Cortex of kidney (tissue), 1 donor: ENCODE measurements at regions not wholly inside any gene's neighbourhood (a gene's known extent, or its start where the extent isn't known, plus 50 kb on each side); places are given as distances from the start of the nearest gene placed in this dataset.

Source experiments
- DNase-seq: peaks from one replicate; lab custom pipeline; 2025; lab: John Stamatoyannopoulos, UW

DNA sequence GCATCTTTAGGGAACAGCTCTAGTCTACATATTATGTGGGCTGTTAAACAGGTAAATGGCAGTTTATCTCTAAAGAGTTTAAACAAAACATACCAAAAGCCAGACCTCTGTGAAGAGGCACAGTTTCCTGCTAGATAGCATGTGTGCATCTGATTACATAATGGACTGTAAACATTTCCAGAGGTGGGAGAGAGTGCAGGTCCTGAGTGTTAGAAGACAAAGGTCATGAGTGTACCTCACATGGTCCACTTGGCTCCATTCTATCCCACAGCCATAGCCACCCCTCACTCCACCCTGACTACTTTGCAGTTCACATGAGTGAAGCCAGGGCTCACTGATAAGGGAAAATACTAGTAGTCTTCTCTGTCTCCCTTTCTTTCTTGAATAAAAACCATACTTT, 233.4 kb downstream of the MTX2 start:
- no peak for DNase-seq

GRCh38 chr2:176503776-176504175, 234.5 kb downstream of the MTX2 start:
- no peak for DNase-seq

GRCh38 chr2:176504440-176504839, 235.2 kb downstream of the MTX2 start:
- no peak for DNase-seq

GRCh38 chr2:176507786-176508185, 238.5 kb downstream of the MTX2 start:
- no peak for DNase-seq

DNA sequence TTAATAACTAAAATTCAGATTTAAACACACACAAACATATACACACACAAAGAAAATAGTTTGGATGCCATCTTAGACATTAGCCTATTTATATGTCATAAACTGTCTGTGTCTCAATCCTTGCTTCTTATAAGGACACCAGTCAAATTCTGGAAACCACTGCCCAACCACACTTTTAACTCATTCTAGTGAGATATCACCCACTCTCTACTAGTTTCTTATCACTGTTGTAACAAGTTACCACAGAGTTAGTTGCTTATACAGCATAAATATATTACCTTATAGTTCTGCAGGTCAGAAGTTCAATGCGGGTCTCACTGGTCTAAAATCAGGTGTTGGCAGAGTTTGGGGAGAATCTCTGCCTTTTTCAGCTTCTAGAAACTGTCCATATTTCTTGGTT, 239.1 kb downstream of the MTX2 start:
- DNase-seq: no peak

- DNase-seq: no peak
Measured at GRCh38 chr2:176508984-176509740, 239.9 kb downstream of the MTX2 start.

GRCh38 chr2:176514276-176514675, 245.0 kb downstream of the MTX2 start:
- no peak for DNase-seq

DNA sequence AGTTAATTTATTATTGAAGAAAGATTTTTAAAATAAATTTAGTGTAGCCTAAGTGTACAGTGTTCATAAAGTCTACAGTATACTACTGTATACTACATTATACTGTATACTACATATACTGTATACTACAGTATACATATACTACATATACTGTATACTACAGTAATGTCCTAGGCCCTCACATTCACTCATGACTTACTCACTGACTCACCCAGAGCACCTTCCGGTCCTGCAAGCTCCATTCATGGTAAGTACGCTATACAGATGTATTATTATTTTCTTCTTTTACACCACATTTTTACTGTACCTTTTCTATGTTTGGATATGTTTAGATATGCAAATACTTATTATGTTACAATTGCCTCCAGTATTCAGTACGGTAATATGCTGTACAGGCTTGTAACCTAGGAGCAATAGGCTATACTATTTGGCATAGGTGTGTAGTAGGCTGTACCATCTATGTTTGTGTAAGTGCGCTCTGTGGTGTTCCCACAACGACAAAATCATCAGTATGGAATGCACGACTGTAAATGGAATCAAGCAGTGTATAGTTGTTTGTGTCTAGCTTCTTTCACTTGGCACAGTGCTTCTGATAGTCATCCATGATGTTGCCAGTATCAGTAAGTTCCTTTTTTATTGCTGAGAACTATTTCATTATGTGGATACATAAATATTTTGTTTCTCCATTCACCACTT, 245.7 kb downstream of the MTX2 start:
- no peak for DNase-seq

DNA sequence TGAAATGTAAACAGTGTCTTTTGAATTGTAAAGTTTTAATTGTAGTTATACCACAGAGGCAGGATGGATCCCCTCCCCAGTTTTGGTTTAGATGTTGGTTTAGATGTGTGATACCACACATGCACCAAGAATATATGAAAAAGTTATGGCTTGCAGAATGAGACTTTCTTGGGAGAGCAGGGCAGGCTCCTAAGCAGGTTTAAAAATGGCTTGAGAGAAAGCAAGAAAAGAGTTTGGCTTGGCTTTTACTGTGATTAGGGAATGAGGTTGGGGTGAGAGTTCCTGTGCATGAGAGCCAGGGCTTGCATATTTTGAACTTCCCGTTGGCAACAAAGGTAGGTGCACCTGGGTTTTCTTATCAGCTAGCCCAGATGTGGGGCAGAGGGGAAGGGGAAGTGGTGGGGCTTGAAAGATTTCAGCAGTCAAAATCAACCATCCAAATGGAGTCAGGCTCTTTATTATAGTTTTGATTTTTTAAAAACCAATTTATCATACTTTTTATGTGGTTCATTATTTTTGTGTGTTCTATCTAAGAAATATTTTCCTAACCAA, 246.9 kb downstream of the MTX2 start:
- no peak for DNase-seq

GRCh38 chr2:176518823-176519222, 249.6 kb downstream of the MTX2 start:
- DNase-seq: no peak

DNA sequence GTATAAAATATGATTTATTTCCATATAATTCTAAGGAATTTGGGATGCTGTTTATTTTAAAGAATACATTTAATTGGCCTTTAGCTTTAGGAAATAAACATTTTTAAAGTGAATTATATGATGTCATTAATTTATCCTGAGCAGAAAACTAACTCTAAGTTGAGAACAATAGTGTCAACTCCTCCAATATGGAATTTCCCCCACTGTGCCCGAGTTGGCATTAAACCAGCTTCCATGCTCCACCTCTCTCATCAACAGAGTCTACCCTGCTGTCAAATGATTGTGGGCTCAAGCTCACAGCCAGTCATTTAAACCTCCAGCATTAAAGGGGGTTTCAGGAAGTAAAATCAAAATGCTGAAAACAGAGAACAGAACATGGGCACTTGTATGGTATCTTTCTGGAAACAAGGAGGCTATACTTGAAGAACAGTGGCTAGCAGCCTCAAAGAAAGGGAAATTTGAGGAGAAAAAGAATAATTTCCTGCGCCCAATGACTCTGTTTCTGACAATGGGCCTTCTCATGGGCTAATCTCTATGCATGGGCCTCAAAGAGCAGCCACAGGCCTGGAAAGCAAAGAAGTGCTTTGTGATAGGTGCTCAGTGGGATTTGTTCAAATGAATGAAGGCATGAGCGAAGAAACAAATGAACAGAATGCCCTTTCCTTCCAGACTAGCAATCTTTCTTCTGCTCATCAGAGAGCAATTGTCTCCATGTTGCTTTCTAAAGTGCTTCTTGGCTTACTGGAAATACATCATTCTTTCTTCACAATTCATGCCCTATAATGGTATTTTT, 252.8 kb downstream of the MTX2 start:
- DNase-seq: no peak

GRCh38 chr2:176525086-176525485, 255.8 kb downstream of the MTX2 start:
- no peak for DNase-seq

GRCh38 chr2:176526995-176527901, 258.0 kb downstream of the MTX2 start:
- DNase-seq: no peak

- no peak for DNase-seq
Measured at GRCh38 chr2:176531608-176532007, 262.4 kb downstream of the MTX2 start.

DNA sequence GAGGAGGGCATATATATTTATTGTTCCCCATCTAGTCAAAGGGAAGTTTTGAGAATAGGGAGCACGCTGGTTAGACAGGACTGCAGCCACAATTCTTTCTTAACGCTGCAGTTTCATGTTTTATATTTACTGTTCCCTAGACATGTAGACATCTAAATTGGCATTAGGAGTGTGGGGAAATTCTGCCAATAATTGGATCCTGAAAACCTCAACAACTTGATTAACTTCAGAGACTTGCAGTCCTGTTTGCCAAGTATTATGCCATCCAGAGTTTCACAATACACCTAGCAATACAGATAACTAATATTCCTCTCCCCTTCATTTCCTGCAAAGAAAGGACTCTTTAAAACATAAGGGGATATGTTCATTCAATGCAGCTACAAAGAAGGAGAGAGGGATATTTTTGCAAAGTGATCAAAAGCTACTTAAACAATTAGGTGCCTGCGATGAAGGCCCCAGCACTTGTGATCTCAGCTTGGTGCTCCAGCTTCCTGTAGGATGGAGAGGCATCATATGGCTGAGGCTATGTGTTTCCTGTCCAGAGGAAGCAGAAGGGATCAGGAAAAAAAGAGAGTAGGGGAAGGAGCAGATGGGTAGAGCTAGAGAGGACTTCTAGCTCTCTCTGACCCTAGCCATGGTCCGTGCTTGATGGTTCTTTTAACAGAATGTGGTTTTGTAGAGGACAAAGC, 264.4 kb downstream of the MTX2 start:
- no peak for DNase-seq

DNA sequence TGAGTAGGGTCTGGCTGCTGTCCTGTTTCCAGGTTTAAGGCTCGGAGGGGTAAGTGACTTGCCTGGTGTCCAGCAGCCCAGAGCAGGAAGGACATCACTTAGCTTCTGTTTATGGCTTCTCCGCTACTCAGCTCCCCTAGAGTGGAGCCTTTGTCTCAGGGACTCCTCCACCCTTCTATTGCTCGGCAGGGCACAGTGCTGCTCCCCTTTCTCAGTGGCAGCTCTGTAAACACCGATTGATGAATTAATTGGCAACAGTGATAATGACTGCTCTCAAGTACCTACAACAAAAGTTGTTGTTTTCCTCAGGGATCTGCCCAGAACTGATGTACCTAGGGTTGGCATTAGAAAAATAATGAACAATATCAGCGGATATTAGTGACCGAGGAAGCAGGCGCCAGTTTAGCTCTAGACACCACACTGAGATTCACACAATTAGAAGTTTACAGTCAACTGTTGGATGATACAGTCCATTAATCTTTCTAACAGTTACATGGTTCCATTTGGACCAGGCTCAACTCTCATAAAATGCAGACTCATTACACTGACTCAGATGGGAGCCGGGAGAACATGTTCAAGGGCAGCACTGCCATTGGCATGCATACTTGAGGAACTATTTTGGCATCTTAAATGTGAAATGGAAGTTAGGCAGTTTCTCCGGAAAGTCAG, 265.7 kb downstream of the MTX2 start:
- no peak for DNase-seq

DNA sequence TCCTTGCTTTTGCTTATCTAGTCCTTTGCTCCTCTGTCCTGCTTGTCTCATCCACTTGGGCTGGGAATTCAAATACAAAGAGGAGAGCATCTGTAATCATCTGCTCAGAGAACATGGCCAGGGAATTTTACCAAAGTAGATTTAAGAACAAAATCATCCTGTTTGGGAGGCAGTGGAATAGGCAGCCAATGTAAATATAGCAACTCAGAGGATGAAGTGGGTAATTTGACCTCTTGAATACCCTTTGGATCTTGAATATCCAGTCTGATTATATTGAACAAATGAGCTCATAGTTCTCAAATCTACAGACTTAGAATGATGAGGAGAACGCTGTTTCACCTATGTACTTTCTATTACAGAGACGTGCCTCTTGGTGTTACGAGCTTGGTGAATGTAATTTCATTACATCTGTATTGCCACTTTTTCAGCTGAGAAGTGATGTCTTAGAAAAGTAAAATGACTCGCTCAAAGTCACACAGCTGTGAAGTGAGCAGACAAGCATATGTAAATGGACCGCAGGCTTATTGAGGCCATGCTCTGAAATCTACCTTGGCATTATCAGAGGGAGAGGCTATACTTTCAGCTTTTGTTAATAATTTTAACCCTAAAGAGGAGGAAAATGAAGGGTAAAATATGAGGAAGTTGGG, 266.3 kb downstream of the MTX2 start:
- no peak for DNase-seq

DNA sequence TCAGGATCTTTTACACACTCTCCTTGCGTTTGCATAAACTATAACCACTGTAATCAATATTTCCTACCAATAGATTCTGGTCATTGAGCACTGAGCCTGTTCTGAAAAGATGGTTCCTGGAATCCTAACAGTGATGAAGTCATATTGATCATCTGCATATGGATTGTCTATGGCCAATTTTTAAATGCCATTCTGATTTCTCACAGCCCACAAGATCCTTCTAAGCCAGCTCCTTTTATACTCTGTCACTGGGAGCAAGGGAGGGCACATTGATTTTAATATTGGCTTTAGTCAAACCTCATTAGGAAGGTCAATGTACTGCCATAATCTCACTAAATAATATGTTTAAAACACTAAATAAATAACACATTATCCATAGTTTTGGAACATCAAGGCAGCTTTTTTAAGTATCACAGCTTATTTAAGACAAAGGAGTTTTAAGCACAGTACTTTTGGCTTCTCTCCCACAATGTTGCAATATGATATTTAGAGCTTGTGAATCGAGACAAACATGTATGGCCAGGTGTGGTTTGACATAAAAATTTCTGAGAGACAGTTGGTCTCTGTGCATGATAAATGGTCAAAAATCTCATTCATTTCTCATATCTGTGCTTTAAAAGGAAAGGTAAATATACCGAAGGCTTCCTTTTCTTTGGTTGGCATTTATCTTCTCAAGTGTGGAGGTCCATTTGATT, 267.3 kb downstream of the MTX2 start:
- DNase-seq: no peak

- no peak for DNase-seq
Measured at GRCh38 chr2:176537932-176538331, 268.7 kb downstream of the MTX2 start.
